Mesothelial cell of epicardium (in vitro differentiated cells): ENCODE measurements at regions not wholly inside any gene's neighbourhood (a gene's known extent, or its start where the extent isn't known, plus 50 kb on each side); places are given as distances from the start of the nearest gene placed in this dataset.

Source experiments
- DNase-seq, 2 experiments: peaks; one replicate each; pipeline ENCODE4 v3.0.0; 2021; ENCODE audit warnings: low spot score in 2 of 2; ENCODE audit not compliant: unreplicated experiment in 2 of 2
- H3K27ac Mint-ChIP-seq: 2 replicates; pipeline ENCODE4 v1.8.0; 2021; ENCODE audit warnings: mixed read lengths
- H3K27me3 Mint-ChIP-seq: 2 replicates; pipeline ENCODE4 v1.8.0; 2021; ENCODE audit warnings: low read depth, mixed read lengths
- H3K36me3 Mint-ChIP-seq: 2 replicates; pipeline ENCODE4 v1.8.0; 2021; ENCODE audit warnings: mixed read lengths
- H3K4me1 Mint-ChIP-seq: 2 replicates; pipeline ENCODE4 v1.8.0; 2021; ENCODE audit warnings: mixed read lengths
- H3K4me3 Mint-ChIP-seq: 2 replicates; pipeline ENCODE4 v1.8.0; 2021; ENCODE audit warnings: mild to moderate bottlenecking, moderate library complexity, mixed read lengths
- H3K9me3 Mint-ChIP-seq: 2 replicates; pipeline ENCODE4 v1.8.0; 2021; ENCODE audit warnings: mixed read lengths
- TF ChIP-seq, protein P1 (sequence below): fragments of 200-600 bp; sonication (generic); IDR thresholded peaks from one replicate; pipeline ENCODE4 v1.5.0; 2021; ENCODE audit warnings: antibody characterized with exemption; ENCODE audit not compliant: unreplicated experiment

DNA sequence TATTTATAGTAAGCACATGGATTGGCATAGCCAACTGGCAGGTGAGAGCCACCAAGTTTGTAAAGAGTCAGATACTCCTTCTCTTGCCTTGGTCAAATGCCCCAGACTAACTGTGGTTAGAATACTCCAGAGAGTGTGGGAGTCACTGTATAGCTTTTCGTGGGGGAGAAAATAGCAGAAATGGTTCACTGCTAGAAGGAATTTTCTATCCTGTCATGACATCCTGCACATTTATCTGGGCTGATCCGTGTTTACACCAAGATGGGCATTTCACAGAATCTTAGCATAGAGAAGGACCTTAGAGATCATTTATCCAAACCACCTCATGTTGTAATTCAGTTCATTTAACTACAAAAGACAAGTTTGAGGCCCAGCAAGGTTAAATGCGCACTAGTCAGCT lies 460.8 kb downstream of the ENC1 start:
- H3K27ac Mint-ChIP-seq, result peak overlapping the region; percentile 90
- DNase-seq, result no peak
- no peaks in the 10 kb centered on the region for H3K36me3 Mint-ChIP-seq
- peaks cover 54% of the 10 kb centered on the region for H3K4me1 Mint-ChIP-seq
- no peaks in the 10 kb centered on the region for H3K27me3 Mint-ChIP-seq
- TF ChIP-seq, protein P1, sequence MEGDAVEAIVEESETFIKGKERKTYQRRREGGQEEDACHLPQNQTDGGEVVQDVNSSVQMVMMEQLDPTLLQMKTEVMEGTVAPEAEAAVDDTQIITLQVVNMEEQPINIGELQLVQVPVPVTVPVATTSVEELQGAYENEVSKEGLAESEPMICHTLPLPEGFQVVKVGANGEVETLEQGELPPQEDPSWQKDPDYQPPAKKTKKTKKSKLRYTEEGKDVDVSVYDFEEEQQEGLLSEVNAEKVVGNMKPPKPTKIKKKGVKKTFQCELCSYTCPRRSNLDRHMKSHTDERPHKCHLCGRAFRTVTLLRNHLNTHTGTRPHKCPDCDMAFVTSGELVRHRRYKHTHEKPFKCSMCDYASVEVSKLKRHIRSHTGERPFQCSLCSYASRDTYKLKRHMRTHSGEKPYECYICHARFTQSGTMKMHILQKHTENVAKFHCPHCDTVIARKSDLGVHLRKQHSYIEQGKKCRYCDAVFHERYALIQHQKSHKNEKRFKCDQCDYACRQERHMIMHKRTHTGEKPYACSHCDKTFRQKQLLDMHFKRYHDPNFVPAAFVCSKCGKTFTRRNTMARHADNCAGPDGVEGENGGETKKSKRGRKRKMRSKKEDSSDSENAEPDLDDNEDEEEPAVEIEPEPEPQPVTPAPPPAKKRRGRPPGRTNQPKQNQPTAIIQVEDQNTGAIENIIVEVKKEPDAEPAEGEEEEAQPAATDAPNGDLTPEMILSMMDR, result no peak
- no peaks in the 10 kb centered on the region for H3K9me3 Mint-ChIP-seq
- no peak overlapping the region for H3K4me3 Mint-ChIP-seq

DNA sequence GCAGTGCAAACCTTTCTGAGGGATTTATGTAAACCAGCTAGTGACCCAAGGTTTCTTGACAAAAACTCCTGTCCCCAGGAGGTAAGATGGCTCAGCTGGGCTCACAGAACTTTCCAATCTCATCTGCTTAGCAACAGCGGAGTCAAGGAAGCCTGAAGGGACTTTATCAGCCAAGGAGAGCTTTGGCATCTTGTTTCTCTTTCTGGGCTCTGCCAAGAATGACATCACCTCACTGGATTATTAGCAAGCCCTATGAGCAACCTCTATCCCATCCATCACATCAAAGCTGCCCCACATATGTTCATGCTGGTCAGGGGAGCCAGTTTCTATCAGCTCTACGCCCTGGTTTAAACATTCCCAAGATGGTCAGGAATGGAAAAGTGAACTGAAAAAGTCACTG lies 461.3 kb downstream of the ENC1 start:
- no peak for DNase-seq
- Mint-ChIP-seq H3K4me1 (peaks cover 54% of the 10 kb centered on the region), H3K27ac (peak overlapping the region; percentile 90), H3K4me3 (no peak overlapping the region), H3K9me3 (no peaks in the 10 kb centered on the region), H3K27me3 (no peaks in the 10 kb centered on the region), H3K36me3 (no peaks in the 10 kb centered on the region)
- TF ChIP-seq, protein P1, result no peak

DNA sequence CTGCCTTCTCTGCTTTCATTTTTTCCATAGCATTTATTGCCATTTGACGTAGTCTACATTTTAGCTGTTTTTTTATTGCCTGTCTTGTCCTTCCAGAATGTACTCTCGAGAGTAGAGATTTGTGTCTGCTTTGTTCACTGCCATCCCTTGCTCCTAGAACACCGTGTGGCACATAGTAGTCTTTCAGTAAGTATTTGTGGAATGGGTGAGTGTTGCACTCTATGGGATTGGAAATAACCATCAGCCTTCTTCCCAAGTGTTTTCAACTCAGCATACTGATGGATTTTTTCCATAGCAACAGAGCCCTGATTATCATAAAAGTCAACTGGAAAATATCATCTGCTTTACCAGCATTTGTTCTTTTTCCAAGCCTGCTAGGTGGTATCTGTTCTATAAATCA lies 462.6 kb downstream of the ENC1 start:
- peak overlapping the region; percentile 28 for H3K27ac Mint-ChIP-seq
- TF ChIP-seq, protein P1, result no peak

DNA sequence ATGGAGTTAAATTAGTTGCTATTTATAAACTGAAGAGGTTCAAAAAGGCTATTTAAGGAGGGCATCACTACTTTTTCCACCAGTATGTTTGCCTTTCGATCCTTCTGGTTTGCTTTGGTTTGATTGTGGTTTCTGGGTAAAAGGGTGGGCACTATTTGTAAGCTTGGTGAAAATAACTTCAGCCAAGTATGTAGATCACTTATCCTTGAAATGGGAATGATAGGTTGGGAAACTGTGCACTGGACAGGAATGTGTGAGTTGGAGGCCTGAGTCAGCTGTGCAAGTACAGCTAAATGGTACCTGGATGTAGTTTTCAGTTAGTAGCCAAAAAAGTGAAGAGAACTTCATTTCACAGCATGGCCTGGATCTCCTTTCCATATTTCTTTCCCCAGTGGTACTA lies 466.2 kb downstream of the ENC1 start:
- no peak for DNase-seq
- H3K27me3 Mint-ChIP-seq, result no peaks in the 10 kb centered on the region
- H3K36me3 Mint-ChIP-seq, result no peaks in the 10 kb centered on the region
- no peaks in the 10 kb centered on the region for H3K9me3 Mint-ChIP-seq
- H3K27ac Mint-ChIP-seq, result no peak overlapping the region
- H3K4me1 Mint-ChIP-seq, result peaks cover 40% of the 10 kb centered on the region
- TF ChIP-seq, protein P1, result no peak
- H3K4me3 Mint-ChIP-seq, result no peak overlapping the region

More for the DNA sequence above, 462.6 kb downstream of the ENC1 start:
- Mint-ChIP-seq H3K9me3 (no peaks in the 10 kb centered on the region), H3K36me3 (no peaks in the 10 kb centered on the region), H3K4me1 (peaks cover 58% of the 10 kb centered on the region), H3K4me3 (no peak overlapping the region), H3K27me3 (no peaks in the 10 kb centered on the region)
- no peak for DNase-seq

DNA sequence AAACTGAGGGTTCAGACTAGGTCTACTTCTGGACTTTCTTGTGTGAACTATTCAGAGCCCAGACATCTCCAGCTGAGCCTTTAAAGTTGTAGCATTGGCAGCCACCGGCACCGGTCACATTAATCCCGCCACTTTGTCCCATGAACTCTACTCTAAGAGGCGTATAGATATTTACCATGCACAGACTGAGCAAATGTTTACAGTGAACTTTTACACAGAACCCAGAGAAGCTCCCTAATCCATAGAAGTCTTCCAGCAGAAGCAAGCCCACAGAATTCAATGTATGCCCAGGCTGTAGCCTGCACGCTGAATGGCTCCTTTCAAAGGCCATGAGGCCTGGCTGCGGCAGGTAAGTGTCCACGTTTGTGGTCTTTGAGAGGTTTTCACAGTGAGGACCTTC lies 466.9 kb downstream of the ENC1 start:
- no peak for DNase-seq
- no peaks in the 10 kb centered on the region for H3K27me3 Mint-ChIP-seq
- no peak overlapping the region for H3K27ac Mint-ChIP-seq
- peaks cover 40% of the 10 kb centered on the region for H3K4me1 Mint-ChIP-seq
- H3K4me3 Mint-ChIP-seq, result no peak overlapping the region
- TF ChIP-seq, protein P1, result no peak
- no peaks in the 10 kb centered on the region for H3K36me3 Mint-ChIP-seq
- no peaks in the 10 kb centered on the region for H3K9me3 Mint-ChIP-seq

DNA sequence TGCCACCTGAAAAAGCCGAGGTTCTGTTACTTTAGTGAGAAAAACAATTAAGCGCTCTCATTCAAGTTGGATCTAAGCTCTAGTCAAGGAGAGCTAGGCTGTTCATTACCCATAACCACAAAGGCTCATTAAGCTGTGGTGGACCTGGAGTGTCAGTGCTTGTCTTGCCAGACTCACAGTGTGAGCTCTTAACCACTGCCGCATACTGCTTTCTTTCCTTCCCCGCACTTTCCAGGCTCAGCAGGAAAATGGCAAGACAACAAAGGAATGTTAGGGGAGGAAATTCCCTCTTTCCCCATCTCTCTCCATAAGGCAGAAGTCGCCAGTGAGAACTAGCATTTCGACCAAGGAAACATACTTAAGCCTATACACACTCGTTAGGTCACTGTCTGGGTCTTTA lies 467.3 kb downstream of the ENC1 start:
- DNase-seq, result no peak
- Mint-ChIP-seq H3K4me1 (peaks cover 41% of the 10 kb centered on the region), H3K27ac (no peak overlapping the region), H3K9me3 (no peaks in the 10 kb centered on the region), H3K27me3 (no peaks in the 10 kb centered on the region), H3K36me3 (no peaks in the 10 kb centered on the region), H3K4me3 (no peak overlapping the region)
- TF ChIP-seq, protein P1, result no peak
